Stimulated activated naive CD4-positive, alpha-beta T cell (primary cell): ENCODE measurements at regions not wholly inside any gene's neighbourhood (a gene's known extent, or its start where the extent isn't known, plus 50 kb on each side); places are given as distances from the start of the nearest gene placed in this dataset.
"Not testable (repeated sequence)": the region's sequence is repeated elsewhere in the genome, so short reads cannot be mapped to it uniquely, and the experiment has no call there.

ENCODE experiments used
- DNase-seq, 6 experiments: peaks; one replicate each; lab custom pipeline; 2025; lab: John Stamatoyannopoulos, UW

DNA sequence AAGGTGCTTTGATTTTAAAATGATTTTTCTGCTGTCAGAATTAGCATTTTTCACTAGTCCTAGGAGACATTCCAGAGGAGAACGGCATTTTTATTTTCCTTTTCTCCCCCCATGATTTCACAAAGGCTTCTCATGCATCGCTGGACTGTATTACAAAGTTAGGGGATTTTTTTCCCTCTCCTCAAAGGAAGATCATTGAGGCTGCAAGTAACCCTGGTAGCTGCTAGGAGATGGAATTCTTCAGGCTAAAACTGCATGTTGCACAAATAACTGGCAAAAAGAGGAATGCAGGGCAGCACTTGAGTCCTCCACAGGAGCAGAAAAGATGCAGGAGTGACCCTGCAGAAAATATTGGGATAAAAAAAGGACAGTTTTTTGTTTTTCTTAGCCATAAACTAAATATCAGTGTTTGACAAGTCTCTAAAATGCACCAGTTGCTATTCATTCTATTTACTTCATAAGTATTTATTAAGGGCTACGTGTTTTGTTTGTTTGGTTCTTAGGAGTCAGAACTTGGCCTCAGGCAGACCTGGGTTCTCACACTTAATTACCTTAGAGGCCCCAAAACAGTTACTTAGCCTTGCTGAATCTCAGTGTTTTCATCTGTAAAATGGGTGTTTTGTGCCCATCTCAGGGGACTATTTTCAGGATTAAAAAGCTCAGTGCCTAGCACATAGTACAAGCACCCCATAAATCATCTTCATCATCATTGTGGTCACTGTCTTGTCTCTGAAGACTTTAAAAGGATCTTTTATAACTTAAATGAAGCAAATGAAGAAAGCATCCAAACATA lies 144.5 kb upstream of the ID4 start:
- DNase-seq, result no peak

GRCh38 chr6:19694697-19695096 lies 142.5 kb upstream of the ID4 start:
- DNase-seq, result no peak

- no peak for DNase-seq
Measured at GRCh38 chr6:19697744-19698290, 139.4 kb upstream of the ID4 start.

DNA sequence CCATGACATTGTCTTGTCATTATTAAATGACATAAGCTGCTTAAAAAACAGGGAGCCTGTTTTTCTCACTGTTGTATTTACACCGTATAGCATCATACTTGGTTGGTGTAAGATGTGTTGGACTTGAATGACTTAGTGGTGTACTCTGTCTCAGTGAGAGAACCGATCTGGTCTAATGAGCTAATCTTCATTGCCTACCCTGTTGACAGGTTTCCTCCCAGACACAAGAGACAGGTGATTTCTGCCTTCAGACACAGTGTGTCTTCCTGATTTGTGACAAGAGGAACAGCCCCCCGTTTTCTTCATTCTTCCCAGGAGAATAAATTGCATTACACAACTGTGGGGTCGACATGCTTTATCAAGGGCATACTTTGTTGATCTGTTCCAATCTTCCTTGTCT lies 137.2 kb upstream of the ID4 start:
- DNase-seq, result no peak

DNA sequence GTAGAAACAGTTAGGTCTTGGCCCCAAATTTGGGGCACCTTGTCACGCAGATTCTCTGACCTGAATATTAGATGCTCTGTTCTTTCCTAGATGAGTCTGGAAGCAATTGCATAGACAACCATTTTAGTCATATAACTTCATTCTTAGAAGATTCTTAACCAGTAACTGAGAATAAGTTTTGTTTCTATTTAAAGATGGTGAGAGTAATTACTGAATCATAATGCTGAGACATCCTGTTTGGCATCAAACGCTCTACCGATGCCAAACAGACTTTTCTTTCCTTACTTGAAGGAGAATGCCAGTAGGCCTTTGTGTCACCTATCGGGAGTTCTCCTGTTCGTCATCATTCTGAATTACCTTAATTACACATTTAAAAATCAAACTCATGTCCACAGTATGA lies 131.6 kb upstream of the ID4 start:
- DNase-seq, result no peak

DNA sequence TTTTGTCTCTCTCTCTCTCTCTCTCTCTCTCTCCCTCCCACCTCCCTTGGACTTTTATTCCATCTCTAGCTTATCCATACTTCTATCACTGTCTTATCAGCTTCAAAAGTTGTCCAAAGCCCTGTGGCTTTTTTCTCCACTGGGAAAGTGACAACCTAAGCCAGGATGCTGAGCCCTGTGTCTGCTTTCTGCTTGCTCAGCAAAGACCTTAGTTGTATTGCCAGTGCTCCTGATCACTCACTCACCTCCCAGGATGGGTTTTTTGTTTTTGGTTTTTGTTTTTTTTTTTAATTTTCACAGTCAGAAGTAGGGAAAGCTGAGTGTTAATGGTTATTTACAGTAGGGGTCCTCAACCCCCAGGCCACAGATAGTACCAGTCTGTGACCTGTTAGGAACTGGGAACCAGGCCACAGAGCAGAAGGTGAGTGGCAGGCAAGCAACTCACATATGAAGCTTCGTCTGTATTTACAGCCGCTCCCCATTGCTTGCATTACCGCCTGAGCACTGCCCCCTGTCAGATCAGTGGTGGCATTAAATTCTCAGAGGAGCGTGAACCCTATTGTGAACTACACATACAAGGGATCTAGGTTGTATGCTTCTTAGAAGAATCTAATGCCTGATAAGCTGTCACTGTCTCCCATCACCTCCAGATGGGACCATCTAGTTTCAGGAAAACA lies 125.0 kb upstream of the ID4 start:
- no peak for DNase-seq

DNA sequence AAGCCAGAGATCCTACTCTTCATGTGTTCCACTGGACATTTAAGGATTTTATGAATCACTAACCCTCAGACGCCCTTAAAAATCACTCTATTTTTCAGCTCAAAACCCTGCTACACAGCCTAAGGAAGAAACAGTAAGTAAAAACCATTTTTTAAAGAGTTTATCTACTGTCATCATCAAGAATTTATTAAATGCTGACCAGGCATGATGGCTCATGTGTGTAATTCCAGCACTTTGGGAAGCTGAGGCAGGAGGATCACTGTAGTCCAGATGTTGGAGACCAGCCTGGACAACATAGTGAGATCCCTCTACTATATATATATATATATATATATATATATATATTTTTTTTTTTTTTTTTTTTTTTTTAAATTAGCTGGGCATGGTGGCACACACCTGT lies 124.2 kb upstream of the ID4 start:
- DNase-seq, result no peak

DNA sequence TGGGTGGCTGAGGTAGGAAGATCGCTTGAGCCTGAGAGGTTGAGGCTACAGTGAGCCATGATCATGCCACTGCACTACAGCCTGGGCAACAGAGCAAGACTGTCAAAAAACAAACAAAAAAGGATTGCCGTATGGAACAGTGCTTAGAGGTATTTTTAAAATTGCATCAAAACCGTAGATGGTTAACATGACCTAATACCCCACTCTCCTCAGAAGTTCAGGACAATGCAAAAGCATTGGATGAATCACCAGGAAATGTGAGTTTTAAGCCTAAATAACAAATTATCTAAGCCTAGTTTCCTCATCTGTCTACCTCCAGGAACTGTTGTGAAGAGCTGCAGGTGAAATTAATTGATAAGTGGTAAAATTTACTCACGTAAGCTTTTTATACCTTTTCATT lies 123.8 kb upstream of the ID4 start:
- no peak for DNase-seq

- no peak for DNase-seq
Measured at GRCh38 chr6:19713984-19714383, 123.2 kb upstream of the ID4 start.

DNA sequence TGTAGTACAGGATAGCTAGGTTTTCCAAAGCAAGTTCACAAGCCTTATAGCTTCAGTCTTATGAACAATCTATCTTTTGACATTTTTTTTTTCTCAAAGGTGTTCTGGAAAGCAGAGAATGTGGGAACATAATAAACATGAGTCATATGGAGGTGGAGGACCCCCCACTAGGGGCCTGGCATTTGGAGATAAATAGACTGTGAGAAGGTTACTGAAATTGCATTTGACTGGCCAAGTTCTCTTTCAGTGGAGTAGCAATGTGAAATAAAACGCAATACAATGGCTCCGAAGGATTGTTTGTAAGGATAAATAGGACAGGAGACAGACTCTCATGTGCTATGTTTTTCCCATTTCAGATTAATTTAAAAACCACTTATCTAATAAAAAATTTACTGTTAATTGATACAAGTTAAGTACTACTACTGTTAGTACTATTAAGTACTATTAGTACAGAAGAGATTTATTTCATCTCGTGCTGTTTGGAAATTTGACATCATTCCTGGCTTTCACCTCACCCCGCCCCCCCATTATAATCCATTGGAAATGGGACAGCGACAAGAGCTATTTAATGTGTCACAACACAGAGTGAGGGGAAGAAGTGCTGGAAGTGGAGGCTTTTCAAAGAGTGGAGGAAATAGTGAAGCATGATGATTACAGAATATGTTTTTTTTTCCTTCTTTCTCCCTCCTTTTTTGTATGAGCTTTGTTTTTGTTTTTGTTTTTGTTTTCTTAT lies 122.6 kb upstream of the ID4 start:
- DNase-seq, result no peak

DNA sequence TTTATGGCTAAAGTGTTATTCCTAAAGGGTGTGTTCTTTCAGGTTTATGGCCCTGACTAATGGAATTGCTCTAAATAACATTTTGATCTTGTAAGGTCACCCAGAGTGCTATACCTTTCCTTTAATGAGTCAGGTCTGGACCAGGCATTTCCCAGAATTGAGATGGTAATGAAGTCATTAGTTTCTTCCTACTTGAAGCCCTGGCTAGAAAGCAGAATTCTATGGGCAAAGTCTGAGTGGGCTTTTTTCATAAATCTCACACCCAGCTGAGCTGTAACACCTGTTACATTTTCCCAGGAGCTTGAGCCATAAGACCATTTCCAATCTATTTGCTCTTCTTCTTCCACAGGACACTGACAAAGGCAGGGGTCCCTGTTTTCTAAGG lies 122.0 kb upstream of the ID4 start:
- no peak for DNase-seq

- no peak for DNase-seq
Measured at GRCh38 chr6:19719691-19720128, 117.5 kb upstream of the ID4 start.

DNA sequence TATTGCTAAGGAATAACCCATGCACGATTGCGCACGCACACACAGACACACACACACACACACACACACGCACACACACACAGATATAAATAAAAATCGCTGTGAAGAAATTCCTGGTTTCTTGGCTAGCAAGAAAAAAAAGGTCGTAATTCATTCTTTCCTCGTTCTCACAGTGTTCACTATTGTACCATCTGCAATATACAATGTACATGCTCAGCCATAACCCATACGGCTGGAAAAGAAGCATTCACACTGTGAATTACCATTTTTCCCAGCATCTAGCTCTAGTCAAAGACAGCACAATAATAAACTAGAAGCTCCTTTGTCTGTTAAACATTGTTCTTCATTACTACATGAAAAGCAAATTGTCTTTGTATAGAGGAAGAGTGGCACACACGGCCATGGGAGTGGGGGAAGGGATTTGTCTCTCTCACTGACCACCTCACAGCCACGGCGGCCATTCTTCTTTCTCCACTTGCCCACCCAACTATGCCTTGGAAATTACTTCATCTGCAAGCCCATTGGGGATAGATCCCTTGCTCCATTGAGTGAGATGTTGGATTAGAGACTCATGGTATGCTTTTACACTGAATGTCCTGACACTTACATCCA lies 115.3 kb upstream of the ID4 start:
- no peak for DNase-seq

DNA sequence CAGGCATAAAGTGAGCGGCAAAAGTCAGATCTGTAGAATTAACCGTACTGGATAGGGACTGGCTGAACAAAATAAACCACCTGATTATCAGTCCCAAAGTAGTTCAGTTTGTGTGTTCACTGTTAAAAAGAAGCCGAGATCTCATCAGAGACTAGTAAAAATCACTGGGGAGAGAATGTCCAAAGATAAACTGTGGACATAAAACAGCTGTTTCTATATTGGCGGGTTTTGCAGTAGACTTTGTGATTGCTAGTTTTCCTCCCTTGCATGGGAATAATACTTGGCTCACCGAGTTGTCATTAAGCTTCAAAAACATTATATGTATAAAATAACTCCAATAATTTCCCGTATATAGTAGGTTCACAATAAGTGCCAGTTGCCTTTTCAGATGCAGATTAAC lies 114.2 kb upstream of the ID4 start:
- no peak for DNase-seq

- no peak for DNase-seq
Measured at GRCh38 chr6:19723545-19723944, 113.6 kb upstream of the ID4 start.

- DNase-seq, result not testable (repeated sequence)
Measured at GRCh38 chr6:19725436-19725835, 111.7 kb upstream of the ID4 start.

DNA sequence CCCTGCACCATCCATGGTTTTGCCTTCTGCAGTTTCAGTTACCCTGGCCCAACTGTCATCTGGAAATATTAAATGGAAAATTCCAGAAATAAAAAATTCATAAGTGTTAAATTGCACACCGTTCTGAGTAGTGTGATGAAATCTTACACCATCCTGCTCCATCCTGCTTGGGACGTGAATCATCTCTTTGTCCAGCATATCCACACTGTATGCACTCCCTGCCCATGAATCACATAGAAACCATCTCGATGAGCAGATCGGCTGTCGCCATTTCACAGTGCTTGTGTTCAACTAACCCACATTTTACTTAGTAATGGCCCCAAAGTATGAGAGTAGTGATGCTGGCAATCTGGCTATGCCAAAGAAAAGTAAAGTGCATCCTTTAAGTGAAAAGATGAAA lies 105.9 kb upstream of the ID4 start:
- no peak for DNase-seq

- DNase-seq, result no peak
Measured at GRCh38 chr6:19734061-19734460, 103.1 kb upstream of the ID4 start.

DNA sequence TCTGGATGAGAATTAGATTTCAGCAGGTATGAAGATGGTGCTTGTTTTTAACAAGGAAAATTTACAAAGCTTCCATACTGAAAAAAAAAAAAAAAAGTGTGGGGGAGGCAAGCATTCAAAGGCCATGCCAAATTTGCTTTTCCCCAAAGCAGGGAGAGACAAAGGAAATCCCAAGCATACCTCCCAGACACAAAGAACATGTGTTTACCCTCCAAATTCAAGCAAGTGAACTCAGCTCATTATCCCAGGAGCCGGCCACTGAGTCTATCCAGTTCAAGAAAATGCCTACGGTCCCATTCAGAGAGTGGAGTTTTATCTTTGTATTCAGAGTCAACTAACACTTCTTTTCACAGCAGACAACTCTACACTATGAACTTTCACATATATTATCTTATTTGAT lies 102.7 kb upstream of the ID4 start:
- DNase-seq, result no peak

DNA sequence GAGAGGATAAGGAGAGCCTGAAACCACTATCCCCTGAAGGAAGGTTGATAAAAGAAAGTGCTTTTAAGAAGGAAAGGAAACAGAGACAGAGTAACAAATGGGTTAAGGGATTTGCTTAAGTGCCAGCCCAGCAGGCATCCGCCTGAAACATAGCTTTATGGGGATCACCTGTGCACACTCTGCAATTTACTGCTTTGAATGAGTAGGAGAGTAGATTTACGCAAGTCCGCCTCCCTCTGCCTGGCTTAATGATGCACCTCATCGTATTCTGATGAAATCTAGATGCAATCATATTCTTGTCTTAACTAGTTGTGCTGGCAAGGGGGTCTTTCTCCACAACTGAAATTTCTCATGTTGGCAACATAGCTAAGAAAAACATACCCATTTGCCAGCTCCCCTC lies 101.1 kb upstream of the ID4 start:
- DNase-seq, result no peak

DNA sequence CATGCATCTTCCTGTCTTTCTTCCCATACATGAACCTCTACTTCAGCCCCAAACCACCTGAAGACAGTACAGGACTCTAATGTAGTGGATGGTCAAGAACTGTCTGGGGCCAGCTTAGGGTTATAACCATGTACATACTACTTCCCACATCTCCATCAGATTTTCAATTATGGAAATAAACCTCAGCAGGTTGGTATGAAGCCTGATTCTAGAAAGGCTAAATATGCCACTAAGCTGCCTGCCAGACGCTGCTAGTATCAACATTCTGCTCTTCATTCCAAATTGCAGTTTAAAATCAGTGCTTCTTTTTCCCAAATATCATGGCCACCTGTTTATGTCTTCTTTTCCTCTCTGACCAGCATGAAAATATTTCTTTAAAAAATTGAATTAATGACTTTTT lies 99.2 kb upstream of the ID4 start:
- DNase-seq, result no peak

DNA sequence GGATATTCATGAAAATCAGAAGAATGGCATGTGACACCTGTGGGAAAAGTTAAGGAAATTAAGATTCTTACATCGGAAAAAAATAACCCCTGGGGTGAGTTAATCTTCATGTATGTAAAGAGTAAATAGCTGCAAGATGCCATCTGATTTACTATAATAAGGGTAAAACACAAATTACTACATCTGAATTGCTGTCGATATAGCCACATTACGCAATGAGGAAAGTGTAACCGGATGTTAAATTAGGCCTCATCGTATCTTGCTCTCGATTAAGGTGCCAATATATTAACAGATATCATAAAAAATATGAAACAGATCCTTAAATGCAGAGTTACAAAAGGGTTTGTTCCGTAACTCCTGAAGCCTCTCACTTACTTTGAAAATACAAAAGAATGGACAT lies 87.4 kb upstream of the ID4 start:
- no peak for DNase-seq
